HCT116 (cell line): ENCODE measurements at regions not wholly inside any gene's neighbourhood (a gene's known extent, or its start where the extent isn't known, plus 50 kb on each side); places are given as distances from the start of the nearest gene placed in this dataset.

Experiments
- ATAC-seq: fragments of 200-7000 bp; cut with Tn5 transposase; 2 replicates; pipeline ENCODE4 v1.9.1; 2020; ENCODE audit warnings: mild to moderate bottlenecking, moderate library complexity
- BruUV-seq: library from RNA; stranded (reverse); fragments of 400-500 nt; replicated peaks from 2 replicates; lab custom pipeline; 2021; lab: Mats Ljungman, UMichigan
- CTCF ChIA-PET: fragments of 300-600 bp; sonication (Branson Sonifier 250); formaldehyde crosslinking; loops from one replicate; lab custom pipeline; 2021; ENCODE audit warnings: antibody characterized with exemption; lab: Charles Lee
- POLR2A ChIA-PET: fragments of 300-600, 350-600 bp; sonication (Branson Sonifier 250); formaldehyde crosslinking; loops from one replicate; lab custom pipeline; 2021; ENCODE audit warnings: antibody characterized with exemption; lab: Charles Lee
- RAD21 ChIA-PET, 2 experiments: fragments of 300-600 bp; sonication (Branson Sonifier 250); formaldehyde crosslinking; loops; one replicate each; lab custom pipeline; 2023; ENCODE audit warnings: low total read pairs in 2 of 2; ENCODE audit not compliant: uncharacterized antibody in 2 of 2, unreplicated experiment in 2 of 2, low non-redundant PET in 1 of 2; lab: Charles Lee
- DNase-seq: peaks from one replicate; pipeline ENCODE4 v3.0.0-alpha.2; 2010; ENCODE audit warnings: low read depth, low spot score
- H2AFZ ChIP-seq: fragments of 200-600 bp; shearing (Covaris generic), sonication (generic); 2 replicates; pipeline ENCODE4 v1.6.1; 2017; ENCODE audit warnings: low read depth, mixed run types, mixed read lengths, antibody characterized with exemption, low read length; ENCODE audit not compliant: poor library complexity, severe bottlenecking
- H3K27ac ChIP-seq: 2 replicates; pipeline ENCODE4 v1.5.1; 2012; ENCODE audit warnings: low read depth, low read length
- H3K27me3 ChIP-seq: fragments of 200-600 bp; sonication (generic); 2 replicates; pipeline ENCODE4 v1.6.1; 2016; ENCODE audit warnings: mixed run types, low read length, mixed read lengths; ENCODE audit not compliant: insufficient read depth
- H3K36me3 ChIP-seq, 2 experiments: fragments of 200-500 bp in 1 of 2; fragments of 200-600 bp in 1 of 2; sonication (Bioruptor generic) in 1 of 2; sonication (generic) in 1 of 2; 2 replicates each; pipeline versions ENCODE4 v1.5.1 to v1.6.1; 2014 to 2016; ENCODE audit warnings: low read length in 2 of 2, inconsistent platforms in 1 of 2, mixed read lengths in 1 of 2, mixed run types in 1 of 2; ENCODE audit not compliant: insufficient read depth in 2 of 2, control insufficient read depth in 1 of 2
- H3K4me1 ChIP-seq, 2 experiments: fragments of 200-600 bp in 1 of 2; sonication (generic) in 1 of 2; 2 replicates each; pipeline versions ENCODE4 v1.5.1 to v1.6.1; 2012 to 2017; ENCODE audit warnings: low read length in 2 of 2, inconsistent platforms in 1 of 2, mild to moderate bottlenecking in 1 of 2, mixed read lengths in 1 of 2, mixed run types in 1 of 2, moderate library complexity in 1 of 2; ENCODE audit not compliant: insufficient read depth in 2 of 2, control insufficient read depth in 1 of 2
- H3K4me2 ChIP-seq: fragments of 200-600 bp; sonication (generic); 2 replicates; pipeline ENCODE4 v1.6.1; 2017; ENCODE audit warnings: mixed run types, low read length, mixed read lengths
- H3K4me3 ChIP-seq, 2 experiments: fragments of 200-600 bp in 1 of 2; sonication (generic) in 1 of 2; replicated peaks in 1 of 2; 2 replicates each; pipeline ENCODE4 v1.5.1; 2011 to 2016; ENCODE audit warnings: low read length in 2 of 2, control low read depth in 1 of 2, low read depth in 1 of 2, mild to moderate bottlenecking in 1 of 2, mixed read lengths in 1 of 2, mixed run types in 1 of 2
- H3K79me2 ChIP-seq: fragments of 200-600 bp; sonication (generic); 2 replicates; pipeline ENCODE4 v1.6.1; 2017; ENCODE audit warnings: mild to moderate bottlenecking, mixed run types, low read length, moderate library complexity, mixed read lengths; ENCODE audit not compliant: insufficient read depth
- H3K9ac ChIP-seq: fragments of 200-600 bp; sonication (generic); 2 replicates; pipeline ENCODE4 v1.6.1; 2016; ENCODE audit warnings: low read length, mixed read lengths
- H3K9me2 ChIP-seq: fragments of 200-600 bp; sonication (generic), shearing (Covaris generic); 2 replicates; pipeline ENCODE4 v1.6.1; 2017; ENCODE audit warnings: mixed run types, mild to moderate bottlenecking, moderate library complexity; ENCODE audit not compliant: insufficient read depth
- H3K9me3 ChIP-seq, 2 experiments: fragments of 200-500 bp in 1 of 2; fragments of 200-600 bp in 1 of 2; sonication (Bioruptor generic) in 1 of 2; sonication (generic) in 1 of 2; 2 replicates each; pipeline ENCODE4 v1.6.1; 2014 to 2017; ENCODE audit warnings: low read length in 2 of 2, mixed read lengths in 2 of 2, inconsistent platforms in 1 of 2, low read depth in 1 of 2, mild to moderate bottlenecking in 1 of 2, mixed run types in 1 of 2, moderate library complexity in 1 of 2; ENCODE audit not compliant: control insufficient read depth in 1 of 2, insufficient read depth in 1 of 2
- H4K20me1 ChIP-seq: fragments of 200-600 bp; sonication (generic), shearing (Covaris generic); 2 replicates; pipeline ENCODE4 v1.6.1; 2017; ENCODE audit warnings: mixed run types, mild to moderate bottlenecking, moderate library complexity; ENCODE audit not compliant: insufficient read depth
- CBX3 ChIP-seq: IDR thresholded peaks from 2 replicates; pipeline ENCODE4 v1.6.1; 2012; ENCODE audit warnings: low read depth
- EGR1 ChIP-seq: IDR thresholded peaks from 2 replicates; pipeline ENCODE4 v1.6.1; 2012; ENCODE audit warnings: low read depth
- EZH2 ChIP-seq: fragments of 200-600 bp; sonication (generic); IDR thresholded peaks from 2 replicates; pipeline ENCODE4 v1.6.1; 2017; ENCODE audit warnings: antibody characterized with exemption, mixed run types
- JUND ChIP-seq: IDR thresholded peaks from 2 replicates; pipeline ENCODE4 v1.6.1; 2012
- POLR2A ChIP-seq: IDR thresholded peaks from 2 replicates; pipeline ENCODE4 v1.7.0; 2011; ENCODE audit warnings: borderline replicate concordance; ENCODE audit not compliant: insufficient read depth, insufficient read length; ENCODE audit errors: extremely low read depth
- RAD21 ChIP-seq: IDR thresholded peaks from 2 replicates; pipeline ENCODE4 v1.6.1; 2012; ENCODE audit warnings: low read depth, mild to moderate bottlenecking
- SIN3A ChIP-seq: IDR thresholded peaks from 2 replicates; pipeline ENCODE4 v1.6.1; 2012; ENCODE audit warnings: low read depth
- SRF ChIP-seq: IDR thresholded peaks from 2 replicates; pipeline ENCODE4 v1.6.1; 2012; ENCODE audit warnings: low read depth
- ZFX ChIP-seq: fragments of 450-650 bp; IDR thresholded peaks from 2 replicates; pipeline ENCODE4 v1.6.1; 2017
- intact Hi-C: fragments of 100-400 bp; cut with micrococcal nuclease; formaldehyde crosslinking; loops from 2 replicates; pipeline ENCODE4 v1.10.0; 2022
- TF ChIP-seq, protein P1 (sequence below): IDR thresholded peaks from 2 replicates; pipeline ENCODE4 v1.6.1; 2012
- TF ChIP-seq, protein P2 (sequence below), 3 experiments: fragments of 200-600 bp in 1 of 3; sonication (generic) in 1 of 3; IDR thresholded peaks in 2 of 3; conservative IDR thresholded peaks in 1 of 3; 2 replicates each; pipeline ENCODE4 v1.5.1; 2012 to 2017; ENCODE audit warnings: low read depth in 2 of 3, low read length in 2 of 3, antibody characterized with exemption in 1 of 3, borderline replicate concordance in 1 of 3, control low read depth in 1 of 3, mild to moderate bottlenecking in 1 of 3, mixed read lengths in 1 of 3, mixed run types in 1 of 3, moderate library complexity in 1 of 3; ENCODE audit not compliant: insufficient read depth in 1 of 3
- TF ChIP-seq, protein P3 (sequence below): IDR thresholded peaks from 2 replicates; pipeline ENCODE4 v1.6.1; 2012

DNA sequence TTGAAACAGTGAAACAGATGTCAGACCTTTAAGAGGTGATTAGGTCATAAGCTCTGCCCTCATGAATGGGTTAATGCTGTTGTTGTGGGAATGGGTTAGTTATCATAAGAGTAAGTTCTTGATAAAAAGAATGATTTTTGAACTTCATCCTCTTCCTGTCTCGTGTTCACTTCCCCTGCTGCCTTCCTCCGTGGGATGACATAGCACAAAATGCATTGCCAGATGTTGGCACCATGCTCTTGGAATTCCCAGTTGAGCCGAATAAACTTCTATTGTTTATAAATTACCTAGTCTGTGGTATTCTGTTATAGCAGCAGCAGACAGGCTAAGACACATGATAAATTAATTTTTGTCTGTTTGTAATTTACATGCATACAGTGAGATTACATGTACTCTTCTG is 112.0 kb upstream of the LRRC7 start:
- TF ChIP-seq EZH2 (no peak), SIN3A (no peak), EGR1 (no peak), JUND (no peak), ZFX (no peak), CBX3 (no peak), RAD21 (no peak), SRF (no peak), POLR2A (no peak)
- TF ChIP-seq, protein P1, sequence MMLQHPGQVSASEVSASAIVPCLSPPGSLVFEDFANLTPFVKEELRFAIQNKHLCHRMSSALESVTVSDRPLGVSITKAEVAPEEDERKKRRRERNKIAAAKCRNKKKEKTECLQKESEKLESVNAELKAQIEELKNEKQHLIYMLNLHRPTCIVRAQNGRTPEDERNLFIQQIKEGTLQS, result no peak
- TF ChIP-seq, protein P2, sequence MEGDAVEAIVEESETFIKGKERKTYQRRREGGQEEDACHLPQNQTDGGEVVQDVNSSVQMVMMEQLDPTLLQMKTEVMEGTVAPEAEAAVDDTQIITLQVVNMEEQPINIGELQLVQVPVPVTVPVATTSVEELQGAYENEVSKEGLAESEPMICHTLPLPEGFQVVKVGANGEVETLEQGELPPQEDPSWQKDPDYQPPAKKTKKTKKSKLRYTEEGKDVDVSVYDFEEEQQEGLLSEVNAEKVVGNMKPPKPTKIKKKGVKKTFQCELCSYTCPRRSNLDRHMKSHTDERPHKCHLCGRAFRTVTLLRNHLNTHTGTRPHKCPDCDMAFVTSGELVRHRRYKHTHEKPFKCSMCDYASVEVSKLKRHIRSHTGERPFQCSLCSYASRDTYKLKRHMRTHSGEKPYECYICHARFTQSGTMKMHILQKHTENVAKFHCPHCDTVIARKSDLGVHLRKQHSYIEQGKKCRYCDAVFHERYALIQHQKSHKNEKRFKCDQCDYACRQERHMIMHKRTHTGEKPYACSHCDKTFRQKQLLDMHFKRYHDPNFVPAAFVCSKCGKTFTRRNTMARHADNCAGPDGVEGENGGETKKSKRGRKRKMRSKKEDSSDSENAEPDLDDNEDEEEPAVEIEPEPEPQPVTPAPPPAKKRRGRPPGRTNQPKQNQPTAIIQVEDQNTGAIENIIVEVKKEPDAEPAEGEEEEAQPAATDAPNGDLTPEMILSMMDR (IDR thresholded peaks at IDR 0.05 in 2 of 3, conservative IDR thresholded peaks at IDR 0.05 in 1 of 3; ENCODE audit: borderline replicate concordance in 1 of 3, insufficient read depth in 1 of 3, low read depth in 2 of 3, low read length in 2 of 3), result no peak
- TF ChIP-seq, protein P3, sequence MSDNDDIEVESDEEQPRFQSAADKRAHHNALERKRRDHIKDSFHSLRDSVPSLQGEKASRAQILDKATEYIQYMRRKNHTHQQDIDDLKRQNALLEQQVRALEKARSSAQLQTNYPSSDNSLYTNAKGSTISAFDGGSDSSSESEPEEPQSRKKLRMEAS, result no peak
- TF ChIP-seq, all 23 proteins: peak for 0

More for the DNA sequence above, 112.0 kb upstream of the LRRC7 start:
- RAD21 ChIA-PET, result no interaction called here
- DNase-seq (no peak), ATAC-seq (no peak)
- Histone ChIP-seq H3K9ac (no peak overlapping the region), H3K27ac (no peak overlapping the region), H2AFZ (no peak overlapping the region), H3K27me3 (no peaks in the 10 kb centered on the region), H3K4me2 (no peak overlapping the region), H3K4me1 (no peaks in the 10 kb centered on the region), H3K36me3 (no peaks in the 10 kb centered on the region), H3K79me2 (no peaks in the 10 kb centered on the region), H3K9me2 (no peaks in the 10 kb centered on the region), H3K9me3 (no peaks in the 10 kb centered on the region), H4K20me1 (no peaks in the 10 kb centered on the region), H3K4me3 (no peak overlapping the region)
- CTCF ChIA-PET, result no interaction called here
- POLR2A ChIA-PET, result no interaction called here
- intact Hi-C loops, result no loop called here
- BruUV-seq, result no TSS peak
